GM23248 (cell line): ENCODE measurements at regions not wholly inside any gene's neighbourhood (a gene's known extent, or its start where the extent isn't known, plus 50 kb on each side); places are given as distances from the start of the nearest gene placed in this dataset.
A peak's percentile ranks its signal among the peaks of the same experiment; 100 is the strongest.

ENCODE experiments used
- DNase-seq: peaks from one replicate; pipeline ENCODE4 v3.0.0-alpha.2; 2015
- H2AFZ ChIP-seq: fragments of 200-600 bp; sonication (generic); 2 replicates; pipeline ENCODE4 v1.6.1; 2016; ENCODE audit warnings: antibody characterized with exemption
- H3F3A ChIP-seq: fragments of 200-600 bp; sonication (generic); 2 replicates; pipeline ENCODE4 v1.6.1; 2016; ENCODE audit warnings: mild to moderate bottlenecking, antibody characterized with exemption, mixed run types; ENCODE audit not compliant: insufficient read depth
- H3K27ac ChIP-seq: fragments of 200-600 bp; sonication (generic); 2 replicates; pipeline ENCODE4 v1.5.1; 2016; ENCODE audit warnings: mild to moderate bottlenecking
- H3K27me3 ChIP-seq: fragments of 200-600 bp; sonication (generic); replicated peaks from 2 replicates; pipeline ENCODE4 v1.6.1; 2016; ENCODE audit warnings: mild to moderate bottlenecking; ENCODE audit not compliant: insufficient read depth
- H3K36me3 ChIP-seq: fragments of 200-600 bp; sonication (generic); 2 replicates; pipeline ENCODE4 v1.6.1; 2016; ENCODE audit warnings: low read depth, mild to moderate bottlenecking
- H3K4me1 ChIP-seq: fragments of 200-600 bp; sonication (generic); 2 replicates; pipeline ENCODE4 v1.6.1; 2016; ENCODE audit warnings: mild to moderate bottlenecking; ENCODE audit not compliant: insufficient read depth
- H3K4me2 ChIP-seq: fragments of 200-600 bp; sonication (generic); one replicate; pipeline ENCODE4 v1.6.1; 2016; ENCODE audit warnings: mild to moderate bottlenecking; ENCODE audit not compliant: unreplicated experiment
- H3K4me3 ChIP-seq: fragments of 200-600 bp; sonication (generic); 2 replicates; pipeline ENCODE4 v1.5.1; 2016; ENCODE audit warnings: mild to moderate bottlenecking
- H3K79me2 ChIP-seq: fragments of 200-600 bp; sonication (generic); 2 replicates; pipeline ENCODE4 v1.6.1; 2016; ENCODE audit warnings: mild to moderate bottlenecking; ENCODE audit not compliant: insufficient read depth
- H3K9ac ChIP-seq: fragments of 200-600 bp; sonication (generic); 2 replicates; pipeline ENCODE4 v1.6.1; 2016; ENCODE audit warnings: mild to moderate bottlenecking
- H3K9me2 ChIP-seq: fragments of 200-600 bp; sonication (generic); 2 replicates; pipeline ENCODE4 v1.6.1; 2016; ENCODE audit warnings: mixed run types, mild to moderate bottlenecking, moderate library complexity; ENCODE audit not compliant: insufficient read depth
- H3K9me3 ChIP-seq: fragments of 200-600 bp; sonication (generic); one replicate; pipeline ENCODE4 v1.6.1; 2017; ENCODE audit warnings: low read depth
- H4K20me1 ChIP-seq: fragments of 200-600 bp; sonication (generic); 2 replicates; pipeline ENCODE4 v1.6.0; 2016; ENCODE audit not compliant: insufficient read depth
- EZH2 ChIP-seq: fragments of 200-600 bp; sonication (generic); IDR thresholded peaks from 2 replicates; pipeline ENCODE4 v1.6.1; 2018; ENCODE audit warnings: antibody characterized with exemption, mild to moderate bottlenecking; ENCODE audit not compliant: insufficient read depth, poor library complexity, severe bottlenecking
- EZH2phosphoT487 ChIP-seq: fragments of 200-600 bp; sonication (generic); IDR thresholded peaks from 2 replicates; pipeline ENCODE4 v1.6.1; 2018; ENCODE audit warnings: antibody characterized with exemption, moderate library complexity, mild to moderate bottlenecking, low read depth; ENCODE audit not compliant: insufficient read depth
- WGBS, 2 experiments: methylation state at CpG; one replicate each; pipeline ENCODE4 v1.1.6; 2015 to 2017; ENCODE audit warnings: low lambda C conversion rate in 2 of 2, low coverage in 1 of 2; ENCODE audit errors: missing lambda C conversion rate in 2 of 2; 5-methylcytosine and 5-hydroxymethylcytosine counted together
- in situ Hi-C: fragments of 300-500 bp; cut with MboI; formaldehyde crosslinking; loops from 2 replicates; pipeline ENCODE4 v1.15.0; 2020

- Histone ChIP-seq H3K36me3 (no peaks in the 10 kb centered on the region), H3K9me3 (no peaks in the 10 kb centered on the region), H3K27ac (no peak overlapping the region), H3K9me2 (no peaks in the 10 kb centered on the region), H3K79me2 (no peaks in the 10 kb centered on the region), H2AFZ (no peak overlapping the region), H3F3A (peaks cover 5% of the 10 kb centered on the region; the same call in 1 of the 2 replicates), H3K4me3 (no peak overlapping the region), H3K4me1 (peaks cover 9% of the 10 kb centered on the region; the same call in 1 of the 2 replicates), H3K27me3 (0 out of 2 replicates have a peak, but pooled peaks cover 12% of the 10 kb centered on the region), H3K4me2 (no peak overlapping the region), H3K9ac (no peak overlapping the region), H4K20me1 (no peaks in the 10 kb centered on the region)
- 76 to 79% methylated on average over 4 of the region's 4 CpGs for WGBS, 2 experiments
- in situ Hi-C loops = no loop called here
- no peak for DNase-seq
- TF ChIP-seq EZH2phosphoT487 (no peak), EZH2 (no peak)
Measured at GRCh38 chr4:15255537-15255936, 172.3 kb upstream of the C1QTNF7 start.

DNA sequence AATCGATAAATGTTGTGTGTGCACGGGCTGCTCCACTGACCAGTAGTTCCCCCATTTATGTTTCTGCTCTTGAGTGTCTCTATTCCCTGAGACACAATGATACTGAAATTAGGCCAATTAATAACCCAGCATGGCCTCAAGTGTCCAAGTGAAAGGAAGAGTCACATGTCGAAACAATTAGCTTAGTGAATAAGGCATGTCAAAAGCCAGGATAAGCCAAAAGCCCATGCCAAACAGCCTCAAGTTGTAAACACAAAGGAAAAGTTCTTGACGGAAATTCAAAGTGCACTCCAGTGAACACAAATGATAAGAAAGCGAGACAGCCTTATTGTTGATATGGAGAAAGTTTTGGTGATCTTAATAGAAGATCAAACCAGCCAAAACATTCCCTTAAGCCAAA is 167.1 kb upstream of the C1QTNF7 start:
- no peak overlapping the region for H2AFZ ChIP-seq
- TF ChIP-seq EZH2phosphoT487 (no peak), EZH2 (no peak)
- no peaks in the 10 kb centered on the region for H4K20me1 ChIP-seq
- 0 out of 2 replicates have a peak, but pooled peaks cover 4% of the 10 kb centered on the region for H3K27me3 ChIP-seq
- no peaks in the 10 kb centered on the region for H3K9me2 ChIP-seq
- no peaks in the 10 kb centered on the region for H3K36me3 ChIP-seq
- 24 to 26% methylated on average over 5 of the region's 5 CpGs for WGBS, 2 experiments
- H3K4me3 ChIP-seq = no peak overlapping the region
- no peak overlapping the region for H3K4me2 ChIP-seq
- no peaks in the 10 kb centered on the region for H3K9me3 ChIP-seq
- H3K4me1 ChIP-seq = 0 out of 2 replicates have a peak, but pooled peaks cover 4% of the 10 kb centered on the region
- no peak for DNase-seq
- H3K27ac ChIP-seq = no peak overlapping the region
- in situ Hi-C loops = no loop called here
- H3K9ac ChIP-seq = no peak overlapping the region
- H3K79me2 ChIP-seq = no peaks in the 10 kb centered on the region
- no peaks in the 10 kb centered on the region for H3F3A ChIP-seq

DNA sequence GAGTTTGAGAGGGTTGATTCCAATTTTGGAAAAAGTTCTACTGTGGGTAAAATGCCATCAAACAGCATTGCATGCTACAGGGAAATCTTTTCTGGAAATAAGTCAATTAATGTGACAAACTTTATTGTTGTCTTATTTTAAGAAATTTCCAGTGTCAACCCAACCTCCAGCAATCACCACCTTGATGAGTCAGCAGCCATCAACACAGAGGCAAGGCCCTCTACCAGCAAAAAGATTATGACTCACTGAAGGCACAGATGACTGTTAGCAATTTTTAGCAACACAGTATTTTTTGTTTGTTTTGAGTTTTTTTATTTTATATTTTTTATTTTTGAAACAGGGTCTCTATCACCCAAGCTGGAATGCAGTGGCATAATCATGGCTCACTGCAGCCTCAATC is 165.4 kb upstream of the C1QTNF7 start:
- TF ChIP-seq EZH2phosphoT487 (no peak), EZH2 (no peak)
- Histone ChIP-seq H3K9me2 (no peaks in the 10 kb centered on the region), H3K36me3 (no peaks in the 10 kb centered on the region), H3K27me3 (0 out of 2 replicates have a peak, but pooled peaks cover 4% of the 10 kb centered on the region), H3F3A (no peaks in the 10 kb centered on the region), H2AFZ (no peak overlapping the region), H3K4me1 (0 out of 2 replicates have a peak, but pooled peaks cover 4% of the 10 kb centered on the region), H3K4me3 (no peak overlapping the region), H3K4me2 (no peak overlapping the region), H3K9me3 (no peaks in the 10 kb centered on the region), H3K9ac (no peak overlapping the region), H4K20me1 (no peaks in the 10 kb centered on the region), H3K27ac (no peak overlapping the region), H3K79me2 (no peaks in the 10 kb centered on the region)
- in situ Hi-C loops = no loop called here
- peak; percentile 5 for DNase-seq

DNA sequence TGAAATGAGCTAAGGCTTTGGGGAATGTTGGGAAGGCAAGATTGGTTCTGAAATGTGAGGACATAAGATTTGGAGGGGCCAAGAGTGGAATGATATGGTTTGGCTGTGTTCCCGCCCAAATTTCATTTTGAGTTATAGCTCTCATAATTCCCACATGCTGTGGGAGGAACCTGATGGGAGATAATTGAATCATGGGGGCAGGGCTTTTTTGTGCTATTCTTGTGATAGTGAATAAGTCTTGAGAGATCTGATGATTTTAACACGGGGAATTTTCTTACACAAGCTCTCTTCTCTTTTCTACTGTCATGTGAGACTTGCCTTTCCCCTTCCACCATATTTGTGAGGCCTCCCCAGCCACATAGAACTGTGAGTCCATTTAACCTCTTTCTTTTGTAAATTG is 157.6 kb upstream of the C1QTNF7 start:
- no peak for DNase-seq

DNA sequence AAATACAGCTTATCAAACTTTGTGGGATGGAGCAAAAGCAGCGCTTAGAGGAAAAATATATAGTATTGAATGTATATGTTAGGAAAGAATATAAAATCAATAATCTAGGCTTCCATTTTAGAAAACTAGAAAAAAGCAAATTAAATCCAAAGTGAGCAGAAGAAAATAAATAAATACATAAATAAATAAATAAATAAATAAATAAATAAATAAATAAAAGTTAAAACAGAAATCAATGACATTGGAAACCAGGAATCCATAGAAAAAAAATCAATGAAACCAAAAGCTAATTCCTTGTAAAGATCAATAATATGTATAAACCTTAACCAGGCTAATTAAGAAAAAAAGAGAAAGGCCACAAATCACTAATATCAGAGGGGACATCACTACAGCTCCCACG is 141.8 kb upstream of the C1QTNF7 start:
- 86 to 100% methylated on average over 2 of the region's 2 CpGs for WGBS, 2 experiments
- Histone ChIP-seq H3K27ac (no peak overlapping the region), H3K9me2 (no peaks in the 10 kb centered on the region; the same call in 1 of the 2 replicates), H3F3A (no peaks in the 10 kb centered on the region), H3K4me3 (no peak overlapping the region), H3K36me3 (no peaks in the 10 kb centered on the region), H4K20me1 (no peaks in the 10 kb centered on the region), H3K4me1 (no peaks in the 10 kb centered on the region), H2AFZ (no peak overlapping the region), H3K9me3 (no peaks in the 10 kb centered on the region), H3K79me2 (no peaks in the 10 kb centered on the region), H3K4me2 (no peak overlapping the region), H3K27me3 (no peaks in the 10 kb centered on the region), H3K9ac (no peak overlapping the region)
- in situ Hi-C loops = no loop called here
- no peak for DNase-seq
- no peak for TF ChIP-seq EZH2phosphoT487
- no peak for TF ChIP-seq EZH2

More for the DNA sequence above, 157.6 kb upstream of the C1QTNF7 start:
- Histone ChIP-seq H3K27me3 (no peaks in the 10 kb centered on the region), H3K4me3 (no peak overlapping the region), H3F3A (no peaks in the 10 kb centered on the region), H3K79me2 (no peaks in the 10 kb centered on the region), H3K9ac (no peak overlapping the region), H3K9me3 (no peaks in the 10 kb centered on the region), H3K4me2 (no peak overlapping the region), H3K27ac (no peak overlapping the region), H3K36me3 (no peaks in the 10 kb centered on the region), H3K9me2 (no peaks in the 10 kb centered on the region), H3K4me1 (no peaks in the 10 kb centered on the region), H2AFZ (no peak overlapping the region), H4K20me1 (no peaks in the 10 kb centered on the region)
- in situ Hi-C loops = no loop called here
- 28 to 49% methylated on average over 2 of the region's 2 CpGs for WGBS, 2 experiments
- no peak for TF ChIP-seq EZH2phosphoT487
- TF ChIP-seq EZH2 = no peak
